ENCODE measurements at regions not wholly inside any gene's neighbourhood (a gene's known extent, or its start where the extent isn't known, plus 50 kb on each side); places are given as distances from the start of the nearest gene placed in this dataset.
"Not testable (repeated sequence)": the region's sequence is repeated elsewhere in the genome, so short reads cannot be mapped to it uniquely, and the experiment has no call there.

DNA sequence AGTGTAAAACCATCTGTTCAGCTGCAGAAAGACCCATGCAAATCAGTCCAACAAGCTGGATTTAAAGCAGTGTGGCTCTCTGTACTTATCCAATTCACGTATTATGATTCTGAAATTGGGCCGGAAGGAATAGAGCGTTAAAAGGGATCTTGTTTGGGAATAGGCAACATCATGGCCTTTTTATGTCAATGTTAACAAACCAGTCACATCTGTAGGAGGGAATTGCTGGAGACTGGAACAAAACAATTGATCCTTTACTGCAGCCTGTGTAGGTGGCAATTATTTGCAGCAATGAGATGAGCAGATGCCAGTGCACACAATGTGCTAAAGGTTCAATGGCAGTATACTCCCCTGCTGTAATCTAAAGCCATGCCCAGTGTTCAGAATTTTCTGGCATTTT is 887.4 kb upstream of the ROBO1 start:
- no peak for DNase-seq

DNA sequence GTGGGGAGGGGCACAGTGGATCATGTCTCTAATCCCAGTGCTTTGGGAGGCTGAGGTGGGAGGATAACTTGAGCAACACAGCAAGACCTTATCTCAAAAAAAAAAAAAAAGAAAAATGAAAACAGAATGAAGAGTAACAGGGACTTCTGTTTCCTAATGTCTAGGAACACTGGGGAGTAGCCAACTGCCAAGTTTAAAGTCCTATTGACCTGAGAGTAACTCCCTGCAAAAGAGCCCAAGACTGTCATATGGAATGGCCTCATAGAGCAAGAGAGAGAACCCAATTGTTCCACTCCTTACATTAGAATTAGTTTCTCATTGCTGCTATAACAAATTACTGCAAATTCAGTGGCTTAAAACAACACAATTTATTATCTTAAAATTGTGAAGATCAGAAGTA is 881.4 kb upstream of the ROBO1 start:
- DNase-seq = no peak

DNA sequence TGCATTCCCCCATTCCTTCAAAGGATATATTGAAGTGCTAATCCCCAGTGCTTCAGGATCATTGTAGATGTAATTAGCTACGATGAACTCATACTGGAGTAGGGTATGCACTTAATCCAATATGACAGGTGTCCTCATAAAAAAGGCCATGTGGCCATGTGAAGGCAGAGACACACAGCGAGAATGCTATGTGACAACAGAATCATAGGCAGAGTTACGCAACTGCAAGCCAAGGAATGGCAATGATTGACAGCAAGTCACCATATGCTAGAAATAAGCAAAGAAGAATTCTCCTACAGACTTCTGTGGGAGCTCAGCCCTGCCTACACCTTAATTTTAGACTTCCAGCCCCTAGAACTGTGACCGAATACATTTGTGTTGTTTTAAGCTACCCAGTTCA is 875.6 kb upstream of the ROBO1 start:
- no peak for DNase-seq

DNA sequence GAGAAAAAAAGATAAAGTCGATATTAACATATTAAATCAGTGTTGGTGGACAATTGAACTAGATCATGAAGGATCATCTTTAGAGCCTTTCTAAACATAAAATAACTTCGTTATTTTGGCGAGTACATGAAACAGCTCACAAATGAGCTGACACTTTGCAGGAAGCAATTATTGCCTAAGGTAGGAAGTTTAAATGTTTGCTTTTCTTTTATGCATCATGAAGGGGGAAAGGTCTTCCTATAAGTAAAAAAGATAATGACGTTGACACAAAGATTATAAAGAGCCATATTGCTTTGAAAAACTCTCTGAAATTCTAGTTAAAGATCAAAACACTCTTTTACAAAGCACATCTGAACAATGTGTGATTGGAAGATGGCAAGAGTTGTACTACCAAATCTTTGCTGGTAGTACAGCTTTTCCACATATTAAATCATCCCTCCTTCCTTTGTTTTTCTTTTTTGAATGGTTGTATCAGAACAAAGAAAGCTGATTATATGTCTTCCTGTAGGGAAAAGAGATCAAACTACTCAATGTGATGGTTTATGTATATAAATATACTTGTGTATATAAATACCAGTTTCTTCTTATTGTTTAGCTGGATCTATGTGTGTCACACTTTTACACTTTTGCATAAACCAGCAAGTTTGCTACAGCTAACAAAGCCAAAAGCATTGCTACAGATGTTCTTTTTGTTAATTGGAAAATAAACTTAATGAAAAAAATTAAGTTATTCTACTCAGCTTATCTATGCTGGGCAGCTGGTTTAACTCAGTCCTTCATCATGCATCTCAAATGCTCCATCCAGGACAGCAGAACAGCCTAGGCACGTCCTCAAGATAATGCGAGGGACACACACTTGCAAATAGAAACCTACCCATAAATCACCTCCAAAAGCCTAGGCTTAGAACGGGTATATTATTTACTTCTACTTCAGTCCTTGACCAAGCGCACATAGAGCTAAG is 850.8 kb upstream of the ROBO1 start:
- no peak for DNase-seq

DNA sequence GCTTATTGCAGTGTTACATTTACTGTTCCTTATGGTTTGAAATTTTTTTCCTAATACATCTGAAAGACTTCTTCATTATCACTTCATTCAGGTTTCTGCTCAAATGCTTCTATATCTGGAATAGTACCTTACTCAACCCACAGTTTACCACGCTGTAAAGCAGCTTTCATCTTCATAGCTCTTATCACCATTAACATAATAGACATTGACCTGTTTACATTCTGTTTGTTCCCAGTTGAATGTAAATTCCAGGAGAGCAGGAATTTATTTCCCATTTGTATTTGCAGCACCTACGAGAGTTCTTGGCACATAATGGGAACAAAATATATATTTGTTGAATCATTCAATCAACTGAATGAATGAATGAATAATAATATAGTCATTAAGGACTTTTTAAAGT is 844.6 kb upstream of the ROBO1 start:
- DNase-seq = no peak

DNA sequence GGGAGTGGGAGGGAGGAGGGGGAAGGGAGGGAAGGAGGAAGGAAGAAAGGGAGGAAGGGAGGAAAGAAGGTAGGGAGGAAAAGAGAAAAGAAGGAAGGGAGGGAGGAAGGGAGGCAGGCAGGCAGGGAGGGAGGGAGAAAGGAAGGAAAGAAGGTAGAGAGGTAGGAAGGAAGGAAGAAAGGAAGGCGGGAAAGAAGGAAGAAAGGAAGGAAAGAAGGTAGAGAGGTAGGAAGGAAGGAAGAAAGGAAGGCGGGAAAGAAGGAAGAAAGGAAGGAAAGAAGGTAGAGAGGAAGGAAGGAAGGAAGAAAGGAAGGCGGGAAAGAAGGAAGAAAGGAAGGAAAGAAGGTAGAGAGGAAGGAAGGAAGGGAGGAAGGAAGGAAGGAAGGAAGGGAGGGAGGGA is 840.3 kb upstream of the ROBO1 start:
- DNase-seq = not testable (repeated sequence)

DNA sequence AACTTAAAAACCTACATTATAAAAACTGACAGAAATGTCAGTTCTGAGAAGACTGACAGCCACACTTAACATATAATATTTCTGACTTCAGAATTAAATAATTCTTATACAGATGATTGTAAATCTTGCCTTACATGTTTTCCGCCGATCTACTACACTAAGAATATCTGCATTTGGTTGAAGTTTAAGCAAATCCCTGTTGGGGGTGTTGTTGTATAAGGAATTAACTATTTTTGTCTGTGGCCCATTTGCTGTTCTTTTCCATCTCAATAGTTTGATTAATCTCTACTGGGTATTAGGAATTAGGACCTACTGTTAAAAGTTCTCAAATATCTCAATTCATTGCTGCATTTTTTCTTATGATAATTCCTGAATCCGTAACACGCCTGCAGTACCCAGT is 838.3 kb upstream of the ROBO1 start:
- no peak for DNase-seq

DNA sequence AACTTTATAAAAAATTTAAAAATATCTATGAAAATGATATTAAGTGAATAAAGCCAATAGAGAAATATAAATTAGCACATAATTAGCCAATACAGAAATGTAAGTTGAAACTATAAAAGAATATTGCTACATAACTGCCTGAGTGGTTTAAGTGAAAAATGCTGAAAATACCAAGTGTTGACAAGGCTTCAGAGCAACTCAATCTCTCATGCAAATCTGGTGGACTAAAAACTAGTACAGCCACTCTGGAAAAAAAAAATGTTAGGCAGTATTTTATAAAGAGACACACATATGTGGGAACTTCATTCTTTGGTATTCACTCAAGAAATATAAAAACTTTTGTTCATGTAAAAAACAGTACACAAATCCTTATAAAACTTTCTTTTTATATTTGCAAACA is 833.7 kb upstream of the ROBO1 start:
- DNase-seq = no peak

DNA sequence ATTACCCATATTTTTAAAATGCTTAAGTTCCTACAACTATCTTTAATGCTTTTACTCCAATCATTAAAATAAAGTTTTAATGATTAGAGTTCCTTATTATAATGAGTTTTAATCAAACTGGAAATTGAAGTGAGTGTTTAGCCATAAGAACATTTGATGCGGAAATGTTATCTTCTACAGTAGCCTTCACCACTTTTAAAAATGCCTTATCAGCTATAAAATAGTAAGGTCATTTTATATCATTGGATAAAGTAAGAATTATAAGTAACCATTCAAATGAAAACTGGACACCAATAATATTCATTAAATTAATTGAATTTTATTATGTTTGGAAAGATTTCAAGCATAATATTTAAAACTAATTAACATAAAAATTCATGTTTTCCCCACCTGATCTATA is 825.0 kb upstream of the ROBO1 start:
- DNase-seq = no peak

DNA sequence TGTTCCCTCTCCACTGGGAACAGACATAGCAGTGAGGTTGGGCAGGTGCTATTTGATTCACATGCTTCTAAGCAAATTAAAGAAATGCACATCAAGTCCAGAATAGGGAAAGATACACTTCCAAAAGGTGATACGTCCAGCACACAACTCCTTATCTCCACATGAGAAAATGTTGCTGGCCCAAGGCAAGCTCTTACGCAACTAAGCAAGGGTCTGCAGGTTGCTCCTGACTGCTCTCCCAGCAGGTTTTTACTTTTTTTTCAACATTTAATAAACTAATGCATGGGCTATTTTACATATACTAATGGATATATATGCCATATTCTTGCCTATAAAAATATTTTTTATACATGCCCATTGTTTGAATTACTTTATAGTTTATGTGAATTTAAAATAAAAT is 818.5 kb upstream of the ROBO1 start:
- DNase-seq = no peak

DNA sequence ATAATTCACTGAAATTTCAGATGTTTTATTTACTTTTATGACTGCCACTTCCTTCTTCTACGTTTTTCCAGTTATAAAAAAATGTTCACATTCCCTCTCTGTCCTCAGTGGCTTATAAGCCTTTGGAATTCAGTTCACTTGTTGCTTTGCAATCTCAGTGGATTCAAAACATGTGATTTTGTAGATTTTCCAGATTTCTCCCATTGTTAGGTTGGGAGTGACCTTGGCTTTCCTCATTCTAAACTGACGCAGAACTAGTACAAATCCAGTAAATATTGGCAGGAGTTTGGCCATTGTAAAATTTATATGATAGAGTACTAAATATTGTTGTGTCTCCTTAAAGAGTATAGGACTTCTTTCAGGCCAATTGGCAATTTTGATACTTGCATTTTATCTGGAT is 812.3 kb upstream of the ROBO1 start:
- DNase-seq = no peak

DNA sequence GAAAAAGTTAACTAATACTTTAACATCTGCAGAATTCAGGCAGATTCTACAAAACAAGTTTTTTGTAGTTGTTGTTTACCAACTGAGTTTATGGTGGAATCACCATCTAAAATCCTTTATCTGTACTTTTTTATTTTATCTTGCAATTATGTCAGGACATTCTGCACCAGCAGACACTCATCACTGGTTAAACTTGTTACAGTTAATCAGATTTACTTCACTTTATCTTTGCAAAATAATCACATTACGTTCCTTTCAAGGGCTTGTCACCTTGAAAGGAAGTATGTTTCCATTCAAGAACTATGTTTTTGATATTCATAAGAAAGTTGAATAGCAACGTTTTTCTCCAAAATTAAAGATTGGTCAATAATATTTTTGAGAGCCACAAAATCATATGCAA is 796.6 kb upstream of the ROBO1 start:
- no peak for DNase-seq

DNA sequence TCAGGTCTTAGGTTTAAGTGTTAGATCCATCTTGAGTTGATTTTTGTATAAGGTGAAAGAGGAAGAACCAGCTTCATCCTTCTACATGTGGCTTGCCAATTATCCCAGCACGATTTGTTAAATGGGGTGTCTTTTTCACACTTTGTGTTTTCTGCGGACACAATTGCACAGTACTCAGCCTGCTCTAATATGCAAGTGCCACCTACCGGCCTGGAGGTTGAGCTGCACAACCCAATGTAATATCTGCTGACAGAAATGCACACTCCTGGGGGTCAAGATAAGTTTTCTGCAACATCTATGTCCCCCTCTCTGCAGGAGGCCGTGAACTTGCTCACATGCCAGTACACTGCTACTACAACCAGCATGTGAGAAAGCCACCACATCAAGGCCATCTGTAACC is 791.9 kb upstream of the ROBO1 start:
- DNase-seq = no peak

DNA sequence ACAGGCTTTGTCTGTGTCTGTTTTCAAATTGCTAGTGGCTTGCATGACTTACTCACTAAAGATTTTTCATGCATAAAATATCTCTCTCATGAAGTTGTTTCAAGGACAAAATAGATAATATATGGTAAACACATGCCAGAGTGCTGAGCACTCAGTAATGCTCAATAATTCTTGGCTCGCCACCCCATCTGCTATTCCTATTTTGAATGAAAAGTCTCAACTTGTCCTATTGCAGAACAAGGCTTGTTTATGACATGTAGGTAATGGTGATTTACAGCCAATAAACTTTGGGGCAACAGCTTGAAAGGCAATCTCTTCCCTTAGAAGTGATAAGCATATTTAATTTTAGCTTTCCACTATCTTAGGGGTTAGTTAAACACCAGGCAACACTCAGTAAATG is 789.0 kb upstream of the ROBO1 start:
- no peak for DNase-seq

DNA sequence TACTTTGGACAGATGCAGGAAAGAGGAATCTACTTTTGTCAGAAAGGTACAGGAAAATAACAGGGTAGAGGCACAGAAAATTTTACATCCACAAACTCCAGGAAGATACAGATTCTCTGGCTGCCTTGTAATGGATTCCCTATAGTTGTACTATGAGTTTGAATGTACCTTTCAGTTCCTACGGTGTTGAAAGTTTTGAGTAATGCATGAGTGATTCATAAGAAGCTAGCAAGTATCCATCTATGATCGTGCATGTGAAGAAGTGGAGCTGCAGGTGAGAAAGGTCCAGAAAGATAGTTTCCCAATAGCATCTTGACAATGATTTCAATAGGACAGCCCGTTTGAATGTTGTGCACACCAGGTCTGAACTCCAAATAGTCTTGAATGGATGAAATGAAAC is 786.5 kb upstream of the ROBO1 start:
- no peak for DNase-seq

DNA sequence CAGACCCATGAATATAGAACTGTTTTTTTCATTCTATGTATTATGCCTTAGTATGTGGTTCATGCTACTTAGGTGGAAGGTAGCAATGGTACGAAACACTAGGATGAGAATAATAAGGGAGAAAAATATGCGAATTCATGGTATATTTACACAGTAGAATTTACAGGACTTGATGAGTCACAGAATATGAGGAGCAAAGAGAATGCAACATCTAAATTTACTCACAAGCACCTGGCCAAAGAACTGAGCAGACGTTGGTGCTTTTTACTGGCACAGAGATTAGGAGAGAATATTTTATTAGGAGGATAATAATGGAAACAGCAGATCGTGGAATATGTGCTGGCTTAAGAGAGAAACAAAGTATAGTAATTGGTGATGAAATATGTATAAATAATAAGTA is 785.4 kb upstream of the ROBO1 start:
- DNase-seq = no peak

DNA sequence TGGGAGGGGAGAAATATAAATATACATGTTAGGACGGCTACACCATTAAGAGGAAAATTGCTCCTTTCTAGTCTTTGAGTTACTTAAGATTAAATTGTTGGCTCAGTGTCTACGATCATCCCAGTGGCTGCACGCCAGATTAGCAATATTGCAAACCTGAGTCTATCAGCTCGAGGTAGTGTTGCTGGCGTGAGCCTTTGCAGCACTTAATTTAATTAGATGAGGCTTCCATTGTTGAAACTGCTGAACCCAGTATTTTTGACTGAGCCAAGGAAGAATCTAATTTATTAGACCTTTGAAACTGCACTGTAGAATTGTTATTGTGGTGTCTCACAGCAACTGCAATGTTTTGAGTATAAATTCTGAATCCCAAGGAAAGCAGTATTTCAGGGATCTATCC is 782.4 kb upstream of the ROBO1 start:
- DNase-seq = no peak

DNA sequence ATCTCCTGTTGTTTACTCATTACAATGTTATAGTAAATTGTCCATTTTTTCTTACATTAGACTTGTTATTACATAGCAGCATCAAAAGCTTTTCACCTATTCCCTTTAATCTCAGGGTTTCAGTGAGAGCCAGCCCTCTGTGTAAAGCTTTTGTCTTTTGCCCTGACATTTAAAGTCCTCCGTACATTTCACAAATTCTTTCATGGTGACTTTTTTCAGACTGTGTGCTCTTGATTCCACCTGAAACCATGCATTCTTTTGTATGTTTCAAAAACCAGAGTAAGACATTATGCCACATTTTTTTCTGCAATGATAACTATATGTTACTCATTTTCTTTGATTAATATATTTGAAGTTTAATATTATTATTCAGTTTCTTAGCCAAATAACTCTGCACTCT is 781.4 kb upstream of the ROBO1 start:
- no peak for DNase-seq

DNA sequence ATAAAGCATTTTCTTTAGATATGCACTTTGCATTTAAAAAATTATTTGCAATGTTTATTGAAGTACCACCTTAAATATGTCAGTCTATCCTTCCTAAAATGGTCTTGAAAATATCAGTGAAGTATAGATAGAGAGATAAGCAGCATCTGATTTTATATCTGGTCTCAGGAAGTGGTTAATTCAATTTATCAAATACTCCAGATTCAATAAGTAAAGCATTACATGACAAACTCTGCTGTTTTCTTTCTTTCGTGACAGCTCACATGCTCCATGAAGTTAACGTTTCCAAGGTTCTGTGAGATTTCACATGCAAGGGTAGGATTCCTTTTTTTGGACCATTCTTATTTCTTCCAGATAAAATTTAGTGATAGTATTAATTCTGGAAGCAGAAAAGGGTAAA is 775.4 kb upstream of the ROBO1 start:
- no peak for DNase-seq

DNA sequence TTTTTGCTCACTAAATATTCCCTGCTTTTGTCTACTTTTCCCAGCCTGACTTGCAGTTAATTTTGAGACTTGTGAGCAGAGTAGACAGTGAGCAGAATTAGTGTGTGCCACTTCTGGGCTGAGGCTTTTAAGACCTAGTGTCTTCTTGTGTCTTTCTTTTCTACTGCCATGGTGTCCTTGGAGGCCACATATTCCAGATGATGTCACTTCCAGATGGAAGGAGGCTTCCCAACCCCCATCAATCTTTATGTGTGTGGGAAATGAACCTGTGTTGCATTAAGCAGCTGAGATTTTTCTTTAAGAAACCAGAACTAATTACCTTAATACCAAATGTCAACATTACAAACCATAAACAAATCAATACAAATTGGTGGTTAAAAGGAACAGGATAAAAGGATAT is 774.7 kb upstream of the ROBO1 start:
- DNase-seq = no peak

DNA sequence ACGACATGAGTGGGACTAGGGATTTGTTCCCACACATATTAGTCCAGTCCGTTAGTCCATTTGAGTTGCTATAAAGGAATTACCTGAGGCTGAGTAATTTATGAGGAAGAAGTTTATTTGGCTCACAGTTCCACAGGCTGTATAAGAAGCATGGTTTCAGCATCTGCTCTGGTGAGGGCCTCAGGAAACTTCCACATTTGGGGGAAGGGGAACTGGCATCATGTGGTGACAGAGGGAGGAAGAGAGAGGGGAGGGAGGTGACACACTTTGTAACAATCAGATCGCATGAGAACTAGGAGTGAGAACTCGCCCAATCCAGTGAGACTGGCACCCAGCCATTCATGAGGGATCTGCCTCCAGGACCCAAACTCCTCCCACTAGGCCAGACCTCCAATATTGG is 769.9 kb upstream of the ROBO1 start:
- no peak for DNase-seq

DNA sequence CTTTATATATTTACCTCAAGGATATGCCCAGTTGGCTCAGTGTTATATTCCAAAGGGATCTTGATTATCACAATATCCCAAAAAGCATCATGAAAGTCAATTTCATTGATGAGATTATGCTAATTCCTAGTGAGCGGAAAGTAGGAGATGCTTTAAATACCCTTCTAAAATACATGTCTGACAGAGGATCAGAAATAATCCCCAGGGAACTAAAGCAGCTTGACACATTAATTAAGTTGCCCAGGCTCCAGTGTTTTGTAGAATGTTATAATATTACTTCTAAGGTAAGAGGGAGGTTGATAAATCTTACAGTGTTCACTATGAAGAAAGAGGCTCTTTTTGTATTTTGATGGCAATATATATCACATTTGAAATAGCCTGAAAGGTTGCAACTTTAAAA is 767.5 kb upstream of the ROBO1 start:
- DNase-seq = no peak

DNA sequence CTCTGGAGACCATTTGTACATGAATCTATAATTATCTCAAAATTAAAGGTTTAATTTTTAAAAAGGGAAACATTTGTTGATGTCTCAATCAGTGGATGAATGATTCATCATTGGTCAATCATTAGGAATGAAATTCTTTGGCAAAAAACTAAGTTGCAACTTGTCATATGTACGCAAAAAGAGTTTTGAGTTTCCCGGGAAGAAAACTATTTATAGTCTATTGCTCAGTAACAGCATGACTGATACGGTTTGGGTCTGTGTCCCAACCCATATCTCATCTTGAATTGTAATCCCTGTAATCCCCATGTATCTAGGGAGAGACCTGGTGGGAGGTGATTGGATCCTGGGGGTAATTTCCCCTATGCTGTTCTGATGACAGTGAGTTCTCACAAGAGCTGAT is 765.8 kb upstream of the ROBO1 start:
- DNase-seq = no peak

DNA sequence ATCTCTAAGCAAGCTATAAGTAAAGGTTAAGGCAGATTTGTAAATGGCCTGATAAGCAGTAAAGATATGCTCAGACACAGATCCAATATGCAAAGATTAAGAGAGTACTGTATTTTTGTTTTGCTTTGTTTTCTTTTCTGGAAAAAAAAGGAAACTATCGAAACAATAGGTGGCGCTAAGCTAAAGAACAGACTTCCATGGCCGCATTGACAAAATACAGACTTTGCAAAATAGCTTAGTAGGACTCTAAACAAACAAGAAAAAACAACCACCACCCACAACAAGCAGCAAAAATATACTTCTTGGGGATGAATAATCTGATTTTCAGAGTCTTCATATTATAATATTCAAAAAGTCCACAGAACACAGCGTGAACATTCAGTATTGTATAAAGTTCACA is 758.4 kb upstream of the ROBO1 start:
- DNase-seq = no peak
